CD4-positive, alpha-beta T cell treated with Interleukin-1 beta for 1 hour (primary cell): ENCODE measurements at regions not wholly inside any gene's neighbourhood (a gene's known extent, or its start where the extent isn't known, plus 50 kb on each side); places are given as distances from the start of the nearest gene placed in this dataset.
"Not testable (repeated sequence)": the region's sequence is repeated elsewhere in the genome, so short reads cannot be mapped to it uniquely, and the experiment has no call there.

Source experiments
- DNase-seq, 2 donors: peaks; one replicate each; pipeline ENCODE4 v3.0.0-alpha.2; 2020 to 2022

- no peak for DNase-seq
Measured at GRCh38 chrX:43405191-43405590, 250.9 kb upstream of the MAOA start.

GRCh38 chrX:43423876-43424275 is 232.2 kb upstream of the MAOA start:
- DNase-seq = no peak

- peak in 1 of 2 donors; percentile 1 for DNase-seq
Measured at GRCh38 chrX:43436517-43436916, 219.6 kb upstream of the MAOA start.

- no peak for DNase-seq
Measured at GRCh38 chrX:43446752-43447151, 209.3 kb upstream of the MAOA start.

GRCh38 chrX:43448688-43449087 is 207.4 kb upstream of the MAOA start:
- no peak for DNase-seq

GRCh38 chrX:43450355-43450754 is 205.7 kb upstream of the MAOA start:
- DNase-seq = no peak

- DNase-seq = not testable (repeated sequence)
Measured at GRCh38 chrX:43451976-43452686, 204.0 kb upstream of the MAOA start.

- DNase-seq = no peak
Measured at GRCh38 chrX:43456063-43456462, 200.0 kb upstream of the MAOA start.

- DNase-seq = no peak
Measured at GRCh38 chrX:43456906-43457305, 199.2 kb upstream of the MAOA start.

GRCh38 chrX:43467608-43468234 is 188.4 kb upstream of the MAOA start:
- no peak for DNase-seq

- no peak for DNase-seq
Measured at GRCh38 chrX:43469391-43470054, 186.6 kb upstream of the MAOA start.

GRCh38 chrX:43474321-43474720 is 181.8 kb upstream of the MAOA start:
- DNase-seq = no peak

- DNase-seq = no peak
Measured at GRCh38 chrX:43479070-43479469, 177.0 kb upstream of the MAOA start.

- DNase-seq = no peak
Measured at GRCh38 chrX:43479850-43480249, 176.2 kb upstream of the MAOA start.

GRCh38 chrX:43481576-43481975 is 174.5 kb upstream of the MAOA start:
- no peak for DNase-seq

- DNase-seq = no peak
Measured at GRCh38 chrX:43493756-43494155, 162.3 kb upstream of the MAOA start.

- DNase-seq = no peak
Measured at GRCh38 chrX:43500246-43500645, 155.9 kb upstream of the MAOA start.

- no peak for DNase-seq
Measured at GRCh38 chrX:43500996-43501694, 155.0 kb upstream of the MAOA start.

- DNase-seq = no peak
Measured at GRCh38 chrX:43504394-43504793, 151.7 kb upstream of the MAOA start.

GRCh38 chrX:43505769-43506168 is 150.3 kb upstream of the MAOA start:
- DNase-seq = no peak

- DNase-seq = no peak
Measured at GRCh38 chrX:43508694-43509093, 147.4 kb upstream of the MAOA start.

GRCh38 chrX:43510209-43510608 is 145.9 kb upstream of the MAOA start:
- no peak for DNase-seq

- no peak for DNase-seq
Measured at GRCh38 chrX:43513085-43513484, 143.0 kb upstream of the MAOA start.

GRCh38 chrX:43514820-43515219 is 141.3 kb upstream of the MAOA start:
- no peak for DNase-seq
